K562 (cell line): ENCODE measurements at regions not wholly inside any gene's neighbourhood (a gene's known extent, or its start where the extent isn't known, plus 50 kb on each side); places are given as distances from the start of the nearest gene placed in this dataset.

Experiments used
- ATAC-seq: fragments of 200-7000 bp; cut with Tn5 transposase; 3 replicates; pipeline ENCODE4 v1.9.1; 2020; ENCODE audit warnings: moderate library complexity
- BruUV-seq: library from RNA; stranded (reverse); fragments of 400-500 nt; replicated peaks from 2 replicates; lab custom pipeline; 2021; lab: Mats Ljungman, UMichigan
- CTCF ChIA-PET: fragments of 300-600 bp; formaldehyde crosslinking; extraction: SDS; loops from one replicate; lab custom pipeline; 2021; ENCODE audit warnings: low intra/inter-chr PET ratio; lab: Yijun Ruan, JAX
- POLR2A ChIA-PET: fragments of 300-600, 350-650 bp; sonication (Branson Sonifier 250); formaldehyde crosslinking; extraction: SDS; loops from one replicate; lab custom pipeline; 2021; ENCODE audit warnings: antibody characterized with exemption, inconsistent platforms; lab: Yijun Ruan, JAX
- DNase-seq, 4 experiments: peaks; one replicate each; pipeline versions ENCODE4 v3.0.0 to v3.0.0-alpha.2; 2011 to 2018; ENCODE audit warnings: low spot score in 3 of 4, mixed read lengths in 3 of 4; ENCODE audit errors: extremely low read depth in 1 of 4
- FAIRE-seq: peaks from 2 replicates; lab custom pipeline; 2011; peaks lifted over from hg19 to GRCh38; lab: Jason Lieb, UNC
- H2AFZ ChIP-seq: 2 replicates; pipeline ENCODE4 v1.6.0; 2011; ENCODE audit warnings: low read depth, low read length, control low read depth, inconsistent platforms
- H3K27ac ChIP-seq: fragments of 200-600 bp; 3 replicates; pipeline ENCODE4 v1.8.0; 2011; ENCODE audit warnings: low read depth, mild to moderate bottlenecking, control low read depth, inconsistent platforms, low read length, moderate library complexity, mixed read lengths; ENCODE audit errors: extremely low read depth
- H3K27me3 ChIP-seq, 2 experiments: fragments of 300-600 bp in 1 of 2; 2 replicates in 1 of 2; 3 replicates in 1 of 2; pipeline versions ENCODE4 v1.6.0 to v1.8.0; 2011; ENCODE audit warnings: inconsistent platforms in 2 of 2, low read length in 2 of 2, mild to moderate bottlenecking in 1 of 2, mixed read lengths in 1 of 2, moderate library complexity in 1 of 2; ENCODE audit not compliant: control insufficient read depth in 2 of 2, insufficient read depth in 2 of 2
- H3K36me3 ChIP-seq: fragments of 300-600 bp; 3 replicates; pipeline ENCODE4 v1.8.0; 2011; ENCODE audit warnings: mild to moderate bottlenecking, low read length, inconsistent platforms; ENCODE audit not compliant: control insufficient read depth, insufficient read depth
- H3K4me1 ChIP-seq, 2 experiments: fragments of 200-600 bp in 1 of 2; replicated peaks in 1 of 2; 2 replicates in 1 of 2; 3 replicates in 1 of 2; pipeline versions ENCODE4 v1.5.1 to v1.8.0; 2011; ENCODE audit warnings: inconsistent platforms in 2 of 2, low read length in 2 of 2, mild to moderate bottlenecking in 1 of 2, mixed read lengths in 1 of 2, moderate library complexity in 1 of 2; ENCODE audit not compliant: control insufficient read depth in 2 of 2, insufficient read depth in 2 of 2
- H3K4me2 ChIP-seq: 2 replicates; pipeline ENCODE4 v1.6.1; 2011; ENCODE audit warnings: low read length, control low read depth, inconsistent platforms, mixed read lengths; ENCODE audit not compliant: insufficient read depth
- H3K4me3 ChIP-seq: fragments of 200-600 bp; sonication (generic), shearing (Covaris generic); 2 replicates; pipeline ENCODE4 v1.5.1; 2016; ENCODE audit warnings: control low read depth, inconsistent platforms
- H3K79me2 ChIP-seq: fragments of 200-600 bp; 3 replicates; pipeline ENCODE4 v1.8.0; 2011; ENCODE audit warnings: low read length, inconsistent platforms; ENCODE audit not compliant: control insufficient read depth, insufficient read depth
- H3K9ac ChIP-seq, 2 experiments: 2 replicates each; pipeline versions ENCODE4 v1.6.0 to v1.6.1; 2011; ENCODE audit warnings: low read depth in 2 of 2, low read length in 2 of 2, control low read depth in 1 of 2, inconsistent platforms in 1 of 2, mild to moderate bottlenecking in 1 of 2, mixed read lengths in 1 of 2; ENCODE audit not compliant: insufficient read depth in 1 of 2
- H3K9me1 ChIP-seq: one replicate; pipeline ENCODE4 v1.6.0; 2011; ENCODE audit warnings: inconsistent platforms, mild to moderate bottlenecking, low read length, moderate library complexity; ENCODE audit not compliant: control insufficient read depth, insufficient read depth
- H3K9me3 ChIP-seq: replicated peaks from 2 replicates; pipeline ENCODE4 v1.5.1; 2011; ENCODE audit warnings: low read depth, low read length, inconsistent platforms; ENCODE audit not compliant: control insufficient read depth, insufficient read depth
- H4K20me1 ChIP-seq: replicated peaks from 2 replicates; pipeline ENCODE4 v1.6.1; 2011; ENCODE audit warnings: low read length, inconsistent platforms, mixed read lengths; ENCODE audit not compliant: control insufficient read depth, insufficient read depth
- BMI1 ChIP-seq: fragments of 150-350 bp; IDR thresholded peaks from 2 replicates; pipeline ENCODE4 v1.6.1; 2014; ENCODE audit warnings: low read length
- FIP1L1 ChIP-seq: fragments of 200-400 bp; formaldehyde crosslinking; IDR thresholded peaks from 2 replicates; pipeline ENCODE4 v1.6.1; 2018; ENCODE audit warnings: mild to moderate bottlenecking, low read depth, low read length; ENCODE audit not compliant: poor library complexity, severe bottlenecking
- MCM2 ChIP-seq: fragments of 450-650 bp; IDR thresholded peaks from 2 replicates; pipeline ENCODE4 v1.6.1; 2017; ENCODE audit warnings: low read depth, mild to moderate bottlenecking
- MGA ChIP-seq: fragments of 450-650 bp; IDR thresholded peaks from 2 replicates; pipeline ENCODE4 v1.6.1; 2016; ENCODE audit warnings: mild to moderate bottlenecking, moderate library complexity
- NR3C1 ChIP-seq: sonication (generic); formaldehyde crosslinking; IDR thresholded peaks from 2 replicates; pipeline ENCODE4 v1.8.1; 2022; ENCODE audit warnings: missing genetic modification reagents
- NR4A1 ChIP-seq, 2 experiments: fragments of 250-450 bp in 1 of 2; fragments of 450-650 bp in 1 of 2; sonication (Bioruptor Pico) in 1 of 2; IDR thresholded peaks; 2 replicates each; pipeline versions ENCODE4 v1.4.0 to v1.6.1; 2016 to 2020; ENCODE audit warnings: mild to moderate bottlenecking in 2 of 2, missing compliant biosample characterization in 1 of 2, missing genetic modification characterization in 1 of 2, moderate library complexity in 1 of 2
- WGBS: fragments of 100-300 bp; shearing (Covaris generic); methylation state at CpG from one replicate; pipeline ENCODE4 v1.1.6; 2016; ENCODE audit warnings: low coverage, mixed read lengths; ENCODE audit not compliant: insufficient coverage; ENCODE audit errors: missing lambda C conversion rate; 5-methylcytosine and 5-hydroxymethylcytosine counted together
- in situ Hi-C: fragments of 300-500 bp; cut with MboI; formaldehyde crosslinking; loops from 4 replicates; pipeline ENCODE4 v1.15.0; 2018; ENCODE audit warnings: inconsistent platforms, mixed read lengths
- intact Hi-C: fragments of 100-400 bp; cut with micrococcal nuclease; formaldehyde crosslinking; loops from 2 replicates; pipeline ENCODE4 v1.14.2; 2022

GRCh38 chr1:5317391-5317790, 663.0 kb downstream of the AJAP1 start:
- intact Hi-C loops: no loop called here
- CTCF ChIA-PET: no interaction called here
- Histone ChIP-seq H4K20me1 (no peaks in the 10 kb centered on the region; the same call in 1 of the 2 replicates), H3K36me3 (no peaks in the 10 kb centered on the region), H3K79me2 (no peaks in the 10 kb centered on the region), H3K9me3 (no peaks in the 10 kb centered on the region), H3K9ac (no peak overlapping the region), H3K4me1 (no peaks in the 10 kb centered on the region), H3K9me1 (no peaks in the 10 kb centered on the region), H3K27me3 (peaks cover 0 to 8% of the 10 kb centered on the region in 2 experiments; a peak in 1 of 5 replicates), H2AFZ (no peak overlapping the region), H3K4me2 (no peak overlapping the region), H3K4me3 (no peak overlapping the region), H3K27ac (no peak overlapping the region)
- BruUV-seq: no TSS peak
- in situ Hi-C loops: no loop called here
- no peak for TF ChIP-seq NR4A1 (CRISPR knock-in tag; IDR thresholded peaks at IDR 0.05)
- no peak for TF ChIP-seq NR4A1 (tag; IDR thresholded peaks at IDR 0.05)
- TF ChIP-seq BMI1: no peak
- no peak for TF ChIP-seq FIP1L1
- no peak for TF ChIP-seq MCM2
- TF ChIP-seq MGA: no peak
- TF ChIP-seq NR3C1: no peak
- POLR2A ChIA-PET: interaction anchor here (1.7 kb wide), 1 partner anchor 9 kb away, joined by 6 read pairs; no protein-coding TSS in a partner anchor
- no peak for ATAC-seq
- 0% methylated on average over 4 of the region's 4 CpGs for WGBS
- no peak for FAIRE-seq
- DNase-seq: no peak
